Ascending aorta (tissue), 2 donors: ENCODE measurements at regions not wholly inside any gene's neighbourhood (a gene's known extent, or its start where the extent isn't known, plus 50 kb on each side); places are given as distances from the start of the nearest gene placed in this dataset.

Experiments
- DNase-seq, 2 donors: peaks; one replicate each; pipeline ENCODE4 v3.0.0-alpha.2; 2019; ENCODE audit warnings: low spot score in 2 of 2
- H3K27ac ChIP-seq, 2 donors: fragments of 200-600 bp; sonication (generic); one replicate each; pipeline ENCODE4 v1.5.1; 2016 to 2017; ENCODE audit warnings: mild to moderate bottlenecking in 1 of 2
- H3K27me3 ChIP-seq: fragments of 200-600 bp; sonication (generic); one replicate; pipeline ENCODE4 v1.5.1; 2017
- H3K36me3 ChIP-seq, 2 donors: fragments of 200-600 bp; sonication (generic); one replicate each; pipeline ENCODE4 v1.5.1; 2016
- H3K4me1 ChIP-seq, 2 donors: fragments of 200-600 bp; sonication (generic); one replicate each; pipeline ENCODE4 v1.5.1; 2016 to 2017; ENCODE audit warnings: mild to moderate bottlenecking in 1 of 2
- H3K4me3 ChIP-seq, 2 donors: fragments of 200-600 bp; sonication (generic); one replicate each; pipeline ENCODE4 v1.5.1; 2016 to 2017; ENCODE audit warnings: mild to moderate bottlenecking in 1 of 2
- H3K9me3 ChIP-seq, 2 donors: fragments of 200-600 bp; sonication (generic); one replicate each; pipeline ENCODE4 v1.5.1; 2016
- intact Hi-C: fragments of 100-400 bp; cut with DNase I; formaldehyde crosslinking; loops from one replicate; pipeline ENCODE4 v1.15.1; 2023
- TF ChIP-seq, protein P1 (sequence below), 3 experiments: fragments of 200-600 bp in 2 of 3; fragments of 450-650 bp in 1 of 3; sonication (generic) in 2 of 3; IDR thresholded peaks; one replicate each; pipeline ENCODE4 v1.5.1; 2016 to 2019; ENCODE audit warnings: antibody characterized with exemption in 3 of 3, mild to moderate bottlenecking in 1 of 3, moderate library complexity in 1 of 3

- TF ChIP-seq, protein P1, sequence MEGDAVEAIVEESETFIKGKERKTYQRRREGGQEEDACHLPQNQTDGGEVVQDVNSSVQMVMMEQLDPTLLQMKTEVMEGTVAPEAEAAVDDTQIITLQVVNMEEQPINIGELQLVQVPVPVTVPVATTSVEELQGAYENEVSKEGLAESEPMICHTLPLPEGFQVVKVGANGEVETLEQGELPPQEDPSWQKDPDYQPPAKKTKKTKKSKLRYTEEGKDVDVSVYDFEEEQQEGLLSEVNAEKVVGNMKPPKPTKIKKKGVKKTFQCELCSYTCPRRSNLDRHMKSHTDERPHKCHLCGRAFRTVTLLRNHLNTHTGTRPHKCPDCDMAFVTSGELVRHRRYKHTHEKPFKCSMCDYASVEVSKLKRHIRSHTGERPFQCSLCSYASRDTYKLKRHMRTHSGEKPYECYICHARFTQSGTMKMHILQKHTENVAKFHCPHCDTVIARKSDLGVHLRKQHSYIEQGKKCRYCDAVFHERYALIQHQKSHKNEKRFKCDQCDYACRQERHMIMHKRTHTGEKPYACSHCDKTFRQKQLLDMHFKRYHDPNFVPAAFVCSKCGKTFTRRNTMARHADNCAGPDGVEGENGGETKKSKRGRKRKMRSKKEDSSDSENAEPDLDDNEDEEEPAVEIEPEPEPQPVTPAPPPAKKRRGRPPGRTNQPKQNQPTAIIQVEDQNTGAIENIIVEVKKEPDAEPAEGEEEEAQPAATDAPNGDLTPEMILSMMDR (IDR thresholded peaks at IDR 0.05), result no peak
- Histone ChIP-seq H3K27me3 (no peaks in the 10 kb centered on the region), H3K27ac (no peak overlapping the region), H3K4me3 (no peak overlapping the region), H3K9me3 (no peaks in the 10 kb centered on the region), H3K36me3 (no peaks in the 10 kb centered on the region), H3K4me1 (no peaks in the 10 kb centered on the region)
- intact Hi-C loops, result no loop called here
- DNase-seq, result no peak
Measured at GRCh38 chr15:91517491-91518200, 335.9 kb upstream of the SLCO3A1 start.

DNA sequence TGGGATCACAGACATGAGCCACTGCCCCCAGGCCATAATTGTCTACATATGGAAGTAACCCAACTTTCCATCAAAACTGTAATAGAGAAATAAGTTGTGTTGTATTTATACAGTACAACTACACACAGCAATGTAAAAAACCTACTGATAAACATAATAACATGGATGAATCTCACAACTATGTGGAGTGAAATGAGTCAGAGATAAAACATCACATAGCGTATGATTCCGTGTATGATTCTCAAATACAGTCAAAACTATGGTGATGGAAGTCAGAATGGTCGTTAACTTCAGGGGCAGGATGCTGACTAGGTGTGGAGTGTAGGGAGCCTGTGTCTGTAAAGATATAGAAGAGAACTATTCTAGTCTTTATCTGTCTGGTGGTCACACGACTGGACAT is 332.7 kb upstream of the SLCO3A1 start:
- TF ChIP-seq, protein P1 (IDR thresholded peaks at IDR 0.05), result no peak
- Histone ChIP-seq H3K9me3 (no peaks in the 10 kb centered on the region), H3K27ac (no peak overlapping the region), H3K4me3 (no peak overlapping the region), H3K27me3 (no peaks in the 10 kb centered on the region), H3K4me1 (no peaks in the 10 kb centered on the region), H3K36me3 (no peaks in the 10 kb centered on the region)
- intact Hi-C loops, result no loop called here
- no peak for DNase-seq

DNA sequence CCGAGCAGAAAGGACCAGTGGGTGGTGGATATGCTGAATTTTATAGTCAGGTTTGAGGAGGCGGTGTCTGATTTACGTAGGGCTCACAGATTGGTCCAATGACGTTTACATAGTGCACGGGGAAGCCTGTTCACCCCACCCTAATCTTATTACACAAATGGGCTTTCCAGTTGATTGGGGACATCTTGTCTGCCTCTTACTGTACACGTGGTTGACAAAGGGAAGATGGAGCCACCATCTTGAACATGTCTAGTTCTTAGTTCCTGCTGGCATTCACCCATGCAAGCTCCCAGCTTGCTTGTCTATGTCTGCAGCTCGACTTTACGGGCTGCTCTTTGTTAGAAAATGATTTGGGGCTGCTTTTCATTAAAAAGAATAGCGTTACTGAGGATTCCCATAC is 332.0 kb upstream of the SLCO3A1 start:
- H3K4me1 ChIP-seq, result no peaks in the 10 kb centered on the region
- TF ChIP-seq, protein P1 (IDR thresholded peaks at IDR 0.05), result no peak
- no peak overlapping the region for H3K4me3 ChIP-seq
- H3K27me3 ChIP-seq, result no peaks in the 10 kb centered on the region
- DNase-seq, result no peak
- no peaks in the 10 kb centered on the region for H3K9me3 ChIP-seq
- H3K27ac ChIP-seq, result no peak overlapping the region
- intact Hi-C loops, result no loop called here
- H3K36me3 ChIP-seq, result no peaks in the 10 kb centered on the region

DNA sequence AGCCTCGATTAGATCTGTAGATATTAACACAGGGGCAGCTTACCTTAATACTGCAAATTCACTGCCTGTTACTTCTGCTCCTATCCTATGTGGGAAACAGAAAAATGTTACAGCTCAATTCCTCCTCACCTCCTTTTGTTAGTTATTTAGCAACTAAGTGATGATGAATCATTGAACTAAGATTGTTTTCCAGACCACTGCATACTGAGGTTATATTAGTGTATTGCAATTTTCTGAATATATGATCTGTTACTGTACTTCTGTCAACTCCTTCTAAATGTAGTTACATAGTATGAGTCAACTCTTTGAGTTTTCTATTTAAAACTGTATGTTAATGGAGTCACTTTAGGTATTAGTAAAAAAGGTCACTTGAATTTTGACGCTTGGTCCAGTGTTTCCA is 331.5 kb upstream of the SLCO3A1 start:
- intact Hi-C loops, result no loop called here

DNA sequence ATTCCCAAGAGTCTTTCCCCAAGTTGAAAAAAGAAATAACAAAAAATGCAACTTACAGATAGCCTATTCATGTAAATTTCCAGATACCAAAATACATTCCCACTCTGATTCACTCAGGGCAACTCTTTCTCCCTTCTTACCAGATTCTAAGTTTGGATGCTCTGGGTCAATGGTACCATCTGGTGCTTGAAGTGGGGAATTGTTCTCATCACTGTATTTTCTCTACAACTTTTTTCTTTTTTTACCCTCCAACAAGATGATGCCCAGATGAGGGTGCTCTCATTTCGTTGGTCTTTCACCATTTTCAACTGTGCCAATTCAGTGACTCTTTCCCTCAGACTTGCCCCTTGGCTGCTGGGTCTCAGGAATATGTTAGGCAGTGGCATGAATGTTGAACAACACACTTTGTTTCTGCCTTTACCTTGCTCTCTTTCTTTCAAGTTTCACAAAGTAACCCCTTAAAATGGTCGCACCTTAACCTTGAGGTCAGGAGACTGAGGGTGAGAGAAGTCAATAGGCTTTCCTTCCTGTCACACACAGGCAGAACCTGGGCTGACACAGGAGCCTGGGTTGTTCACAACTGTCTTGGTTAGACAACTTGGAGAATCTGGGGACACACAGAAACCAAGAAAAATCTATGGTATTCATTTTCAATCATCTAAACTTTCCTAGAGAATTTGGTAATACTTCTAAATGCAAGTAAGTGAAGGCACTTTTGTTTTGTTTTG is 330.7 kb upstream of the SLCO3A1 start:
- no peaks in the 10 kb centered on the region for H3K27me3 ChIP-seq
- intact Hi-C loops, result no loop called here
- no peaks in the 10 kb centered on the region for H3K9me3 ChIP-seq
- no peaks in the 10 kb centered on the region for H3K4me1 ChIP-seq
- no peak overlapping the region for H3K4me3 ChIP-seq
- H3K27ac ChIP-seq, result no peak overlapping the region
- no peak for DNase-seq
- no peaks in the 10 kb centered on the region for H3K36me3 ChIP-seq
- TF ChIP-seq, protein P1 (IDR thresholded peaks at IDR 0.05), result no peak

More for the DNA sequence above, 331.5 kb upstream of the SLCO3A1 start:
- H3K9me3 ChIP-seq, result no peaks in the 10 kb centered on the region
- H3K27ac ChIP-seq, result no peak overlapping the region
- no peak for DNase-seq
- no peaks in the 10 kb centered on the region for H3K4me1 ChIP-seq
- H3K4me3 ChIP-seq, result no peak overlapping the region
- TF ChIP-seq, protein P1 (IDR thresholded peaks at IDR 0.05), result no peak
- H3K36me3 ChIP-seq, result no peaks in the 10 kb centered on the region
- H3K27me3 ChIP-seq, result no peaks in the 10 kb centered on the region
